ENCODE measurements at regions not wholly inside any gene's neighbourhood (a gene's known extent, or its start where the extent isn't known, plus 50 kb on each side); places are given as distances from the start of the nearest gene placed in this dataset.

GRCh38 chr3:5444253-5444652, 256.7 kb downstream of the EDEM1 start:
- ChIA-PET CTCF (no interaction called here), POLR2A (no interaction called here)
- no peak for DNase-seq (ENCODE audit: extremely low spot score)
- TF ChIP-seq CTCF (IDR thresholded peaks at IDR 0.05; ENCODE audit: control extremely low read depth, extremely low read depth, low read depth, missing control alignments): no peak

- ChIA-PET CTCF (no interaction called here), POLR2A (no interaction called here)
- TF ChIP-seq CTCF (IDR thresholded peaks at IDR 0.05; ENCODE audit: control extremely low read depth, extremely low read depth, low read depth, missing control alignments): no peak
- DNase-seq (ENCODE audit: extremely low spot score): no peak
These were observed 258.2 kb downstream of the EDEM1 start for GRCh38 chr3:5445676-5446201.

DNA sequence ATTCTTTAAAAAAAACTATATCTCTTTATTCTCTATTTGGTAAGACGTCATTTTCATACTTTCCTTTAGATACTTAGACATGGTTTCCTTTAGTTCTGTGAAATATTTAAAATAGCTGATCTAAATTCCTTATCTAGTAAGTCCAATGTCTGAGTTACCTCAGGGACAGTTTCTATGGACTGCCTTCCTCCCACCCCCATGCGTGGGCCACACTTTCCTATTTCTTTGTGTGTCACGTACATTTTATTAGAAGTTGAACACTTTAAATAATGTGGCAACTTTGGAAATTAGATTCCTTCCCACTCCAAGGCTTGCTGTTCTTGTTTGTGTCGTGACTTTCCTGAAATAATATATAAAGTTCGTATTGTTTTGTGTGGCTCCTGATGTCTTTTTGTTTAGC, 260.7 kb downstream of the EDEM1 start:
- no peak for DNase-seq (ENCODE audit: extremely low spot score)
- POLR2A ChIA-PET: no interaction called here
- CTCF ChIA-PET: interaction anchor here (1.5 to 2.2 kb wide), 4 partner anchors 9 to 1698 kb away, joined by 3 to 5 read pairs (median 4); no protein-coding TSS in a partner anchor
- no peak for TF ChIP-seq CTCF (IDR thresholded peaks at IDR 0.05; ENCODE audit: control extremely low read depth, extremely low read depth, low read depth, missing control alignments)

GRCh38 chr3:5448816-5449215, 261.3 kb downstream of the EDEM1 start:
- no peak for TF ChIP-seq CTCF (IDR thresholded peaks at IDR 0.05; ENCODE audit: control extremely low read depth, extremely low read depth, low read depth, missing control alignments)
- CTCF ChIA-PET: interaction anchor here (1.5 to 2.2 kb wide), 3 partner anchors 10 to 1697 kb away, joined by 3 to 4 read pairs (median 4); no protein-coding TSS in a partner anchor
- POLR2A ChIA-PET: no interaction called here
- DNase-seq (ENCODE audit: extremely low spot score): no peak

- ChIA-PET POLR2A (no interaction called here), CTCF (no interaction called here)
- DNase-seq (ENCODE audit: extremely low spot score): no peak
- TF ChIP-seq CTCF (IDR thresholded peaks at IDR 0.05; ENCODE audit: control extremely low read depth, extremely low read depth, low read depth, missing control alignments): no peak
These were observed 268.7 kb downstream of the EDEM1 start for GRCh38 chr3:5456199-5456598.

DNA sequence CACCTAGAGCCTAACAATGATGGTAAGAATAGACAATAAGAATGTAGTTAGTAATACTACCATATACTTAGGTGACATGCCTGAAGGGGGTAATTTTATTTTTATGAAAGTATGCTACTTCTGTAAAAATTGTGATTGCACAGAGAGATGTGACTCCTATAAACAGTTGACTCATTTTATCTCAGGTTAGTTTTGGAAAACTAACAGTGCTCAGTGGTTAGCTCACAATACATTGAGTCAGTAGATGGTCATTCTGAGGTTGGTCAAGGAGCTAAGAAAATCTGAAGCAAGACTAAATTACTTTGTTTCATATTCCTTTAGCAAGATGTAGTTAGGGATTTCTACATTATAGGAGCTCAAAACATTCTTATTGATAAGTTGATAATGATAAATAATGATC, 271.0 kb downstream of the EDEM1 start:
- POLR2A ChIA-PET: no interaction called here
- no peak for TF ChIP-seq CTCF (IDR thresholded peaks at IDR 0.05; ENCODE audit: control extremely low read depth, extremely low read depth, low read depth, missing control alignments)
- CTCF ChIA-PET: no interaction called here
- DNase-seq (ENCODE audit: extremely low spot score): no peak

DNA sequence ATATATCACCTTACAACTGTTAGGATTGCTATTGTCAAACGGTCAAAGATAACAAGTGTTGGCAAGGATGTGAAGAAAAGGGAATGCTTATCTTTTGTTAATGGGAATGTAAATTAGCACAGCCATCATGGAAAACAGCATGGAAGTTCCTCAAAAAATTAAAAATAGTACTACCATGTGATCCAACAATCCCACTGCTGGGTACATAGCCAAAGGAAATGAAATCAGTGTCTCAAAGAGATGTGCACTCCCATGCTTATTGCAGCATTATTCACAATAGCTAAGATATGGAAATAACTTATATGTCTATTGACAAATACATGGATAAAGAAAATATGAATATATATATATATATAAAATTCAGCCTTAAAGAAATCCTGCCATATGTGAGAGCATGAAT, 274.6 kb downstream of the EDEM1 start:
- CTCF ChIA-PET: no interaction called here
- no peak for TF ChIP-seq CTCF (IDR thresholded peaks at IDR 0.05; ENCODE audit: control extremely low read depth, extremely low read depth, low read depth, missing control alignments)
- DNase-seq (ENCODE audit: extremely low spot score): no peak
- POLR2A ChIA-PET: no interaction called here
